ENCODE measurements at regions not wholly inside any gene's neighbourhood (a gene's known extent, or its start where the extent isn't known, plus 50 kb on each side); places are given as distances from the start of the nearest gene placed in this dataset.

DNA sequence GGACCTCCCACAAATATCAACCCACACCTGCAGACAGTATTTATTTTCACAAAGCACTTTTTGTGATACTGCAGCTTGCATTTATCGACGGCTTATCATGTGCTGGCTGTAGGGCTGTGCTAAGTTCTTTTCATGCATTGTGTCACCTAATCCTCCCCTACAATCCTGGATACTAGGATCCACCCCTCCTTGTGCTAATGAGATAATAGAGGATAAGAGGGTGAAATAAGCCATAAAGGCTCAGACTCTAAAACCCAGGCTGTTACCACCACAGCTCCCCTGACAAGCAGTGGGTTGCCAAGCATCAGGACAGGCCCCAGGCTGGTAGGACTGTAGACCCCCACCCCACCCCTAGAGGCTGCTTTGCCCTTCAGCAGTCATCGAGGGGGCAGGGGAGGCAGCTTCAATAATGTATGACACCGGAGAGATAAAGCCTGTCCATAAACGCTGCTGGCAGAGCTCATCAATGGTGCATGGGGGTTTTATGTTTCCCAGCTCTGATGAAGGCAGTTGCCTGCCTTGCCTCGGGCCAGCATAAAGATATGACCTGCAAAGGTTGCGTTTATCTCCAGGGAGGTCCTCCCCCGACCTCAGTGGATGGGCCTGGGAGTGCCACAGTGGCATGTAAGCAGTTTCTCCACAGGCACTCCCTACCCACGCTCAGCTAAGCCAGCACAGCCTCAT, 73.9 kb upstream of the C16orf82 start:
- Histone ChIP-seq H3K4me3 (no peak overlapping the region), H3K79me2 (ENCODE audit: control insufficient read depth, insufficient read depth, low read length) (no peaks in the 10 kb centered on the region), H3K9me3 (replicated peaks; ENCODE audit: control insufficient read depth, insufficient read depth, low read depth, low read length) (no peaks in the 10 kb centered on the region), H3K4me2 (ENCODE audit: insufficient read depth, low read length) (no peak overlapping the region), H3K27me3 (ENCODE audit: control insufficient read depth in 2 of 2, insufficient read depth in 2 of 2, low read length in 2 of 2) (peaks cover 0 to 13% of the 10 kb centered on the region in 2 experiments; a peak in 4 of 5 replicates), H3K36me3 (ENCODE audit: control insufficient read depth, insufficient read depth, low read length) (no peaks in the 10 kb centered on the region), H3K27ac (ENCODE audit: extremely low read depth, low read depth, low read length) (no peak overlapping the region), H3K9ac (ENCODE audit: insufficient read depth in 1 of 2, low read depth in 2 of 2, low read length in 2 of 2) (no peak overlapping the region), H4K20me1 (replicated peaks; ENCODE audit: control insufficient read depth, insufficient read depth, low read length) (no peaks in the 10 kb centered on the region), H3K4me1 (replicated peaks in 1 of 2; ENCODE audit: control insufficient read depth in 2 of 2, insufficient read depth in 2 of 2, low read length in 2 of 2) (no peaks in the 10 kb centered on the region), H2AFZ (ENCODE audit: low read depth, low read length) (no peak overlapping the region), H3K9me1 (ENCODE audit: control insufficient read depth, insufficient read depth, low read length) (no peaks in the 10 kb centered on the region)
- ATAC-seq (no peak), DNase-seq (ENCODE audit: extremely low read depth in 1 of 4, low spot score in 3 of 4) (no peak), FAIRE-seq (no peak)
- in situ Hi-C loops (cut with MboI) = no loop called here
- no TSS peak for BruUV-seq (replicated peaks)
- intact Hi-C loops (cut with micrococcal nuclease) = loop anchor here (10.0 kb wide), 1 partner anchor 62 kb away; no protein-coding TSS in a partner anchor
- WGBS (ENCODE audit: insufficient coverage, low coverage, missing lambda C conversion rate) = 0% methylated on average over 9 of the region's 9 CpGs
- POLR2A ChIA-PET = interaction anchor here (0.6 kb wide), 1 partner anchor 10 kb away, joined by 4 read pairs; no protein-coding TSS in a partner anchor
- CTCF ChIA-PET (ENCODE audit: low intra/inter-chr PET ratio) = no interaction called here
- TF ChIP-seq EZH2 (IDR thresholded peaks at IDR 0.05; ENCODE audit: borderline replicate concordance, low read depth, low read length) (no peak), ZNF780A (CRISPR knock-in tag; IDR thresholded peaks at IDR 0.05) (no peak), NCOA1 (IDR thresholded peaks at IDR 0.05; ENCODE audit: low read depth) (no peak), ILK (tag; IDR thresholded peaks at IDR 0.05; ENCODE audit: borderline replicate concordance, low read depth) (no peak), CTBP1 (IDR thresholded peaks at IDR 0.05; ENCODE audit: borderline replicate concordance) (no peak), HDAC3 (IDR thresholded peaks at IDR 0.05; ENCODE audit: borderline replicate concordance, partially characterized antibody) (no peak), KHSRP (IDR thresholded peaks at IDR 0.05) (no peak), CBFA2T3 (IDR thresholded peaks at IDR 0.05) (no peak), TBL1XR1 (IDR thresholded peaks at IDR 0.05; ENCODE audit: low read length in 2 of 2) (no peak), MAZ (CRISPR knock-in tag; conservative IDR thresholded peaks at IDR 0.05 in 1 of 2, IDR thresholded peaks at IDR 0.05 in 1 of 2) (no peak), RHOXF2B (CRISPR knock-in tag; conservative IDR thresholded peaks at IDR 0.05) (no peak)
- TF ChIP-seq, protein P1, sequence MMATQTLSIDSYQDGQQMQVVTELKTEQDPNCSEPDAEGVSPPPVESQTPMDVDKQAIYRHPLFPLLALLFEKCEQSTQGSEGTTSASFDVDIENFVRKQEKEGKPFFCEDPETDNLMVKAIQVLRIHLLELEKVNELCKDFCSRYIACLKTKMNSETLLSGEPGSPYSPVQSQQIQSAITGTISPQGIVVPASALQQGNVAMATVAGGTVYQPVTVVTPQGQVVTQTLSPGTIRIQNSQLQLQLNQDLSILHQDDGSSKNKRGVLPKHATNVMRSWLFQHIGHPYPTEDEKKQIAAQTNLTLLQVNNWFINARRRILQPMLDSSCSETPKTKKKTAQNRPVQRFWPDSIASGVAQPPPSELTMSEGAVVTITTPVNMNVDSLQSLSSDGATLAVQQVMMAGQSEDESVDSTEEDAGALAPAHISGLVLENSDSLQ (IDR thresholded peaks at IDR 0.05) = no peak
- TF ChIP-seq, protein P2, sequence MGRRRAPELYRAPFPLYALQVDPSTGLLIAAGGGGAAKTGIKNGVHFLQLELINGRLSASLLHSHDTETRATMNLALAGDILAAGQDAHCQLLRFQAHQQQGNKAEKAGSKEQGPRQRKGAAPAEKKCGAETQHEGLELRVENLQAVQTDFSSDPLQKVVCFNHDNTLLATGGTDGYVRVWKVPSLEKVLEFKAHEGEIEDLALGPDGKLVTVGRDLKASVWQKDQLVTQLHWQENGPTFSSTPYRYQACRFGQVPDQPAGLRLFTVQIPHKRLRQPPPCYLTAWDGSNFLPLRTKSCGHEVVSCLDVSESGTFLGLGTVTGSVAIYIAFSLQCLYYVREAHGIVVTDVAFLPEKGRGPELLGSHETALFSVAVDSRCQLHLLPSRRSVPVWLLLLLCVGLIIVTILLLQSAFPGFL (CRISPR knock-in tag; IDR thresholded peaks at IDR 0.05) = no peak
- TF ChIP-seq, protein P3, sequence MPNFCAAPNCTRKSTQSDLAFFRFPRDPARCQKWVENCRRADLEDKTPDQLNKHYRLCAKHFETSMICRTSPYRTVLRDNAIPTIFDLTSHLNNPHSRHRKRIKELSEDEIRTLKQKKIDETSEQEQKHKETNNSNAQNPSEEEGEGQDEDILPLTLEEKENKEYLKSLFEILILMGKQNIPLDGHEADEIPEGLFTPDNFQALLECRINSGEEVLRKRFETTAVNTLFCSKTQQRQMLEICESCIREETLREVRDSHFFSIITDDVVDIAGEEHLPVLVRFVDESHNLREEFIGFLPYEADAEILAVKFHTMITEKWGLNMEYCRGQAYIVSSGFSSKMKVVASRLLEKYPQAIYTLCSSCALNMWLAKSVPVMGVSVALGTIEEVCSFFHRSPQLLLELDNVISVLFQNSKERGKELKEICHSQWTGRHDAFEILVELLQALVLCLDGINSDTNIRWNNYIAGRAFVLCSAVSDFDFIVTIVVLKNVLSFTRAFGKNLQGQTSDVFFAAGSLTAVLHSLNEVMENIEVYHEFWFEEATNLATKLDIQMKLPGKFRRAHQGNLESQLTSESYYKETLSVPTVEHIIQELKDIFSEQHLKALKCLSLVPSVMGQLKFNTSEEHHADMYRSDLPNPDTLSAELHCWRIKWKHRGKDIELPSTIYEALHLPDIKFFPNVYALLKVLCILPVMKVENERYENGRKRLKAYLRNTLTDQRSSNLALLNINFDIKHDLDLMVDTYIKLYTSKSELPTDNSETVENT (CRISPR knock-in tag; IDR thresholded peaks at IDR 0.05) = no peak
- TF ChIP-seq, protein P4, sequence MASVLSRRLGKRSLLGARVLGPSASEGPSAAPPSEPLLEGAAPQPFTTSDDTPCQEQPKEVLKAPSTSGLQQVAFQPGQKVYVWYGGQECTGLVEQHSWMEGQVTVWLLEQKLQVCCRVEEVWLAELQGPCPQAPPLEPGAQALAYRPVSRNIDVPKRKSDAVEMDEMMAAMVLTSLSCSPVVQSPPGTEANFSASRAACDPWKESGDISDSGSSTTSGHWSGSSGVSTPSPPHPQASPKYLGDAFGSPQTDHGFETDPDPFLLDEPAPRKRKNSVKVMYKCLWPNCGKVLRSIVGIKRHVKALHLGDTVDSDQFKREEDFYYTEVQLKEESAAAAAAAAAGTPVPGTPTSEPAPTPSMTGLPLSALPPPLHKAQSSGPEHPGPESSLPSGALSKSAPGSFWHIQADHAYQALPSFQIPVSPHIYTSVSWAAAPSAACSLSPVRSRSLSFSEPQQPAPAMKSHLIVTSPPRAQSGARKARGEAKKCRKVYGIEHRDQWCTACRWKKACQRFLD (CRISPR knock-in tag; IDR thresholded peaks at IDR 0.05) = no peak
